Stimulated activated CD8-positive, alpha-beta memory T cell treated with anti-CD3 and anti-CD28 coated beads, Interleukin-4, amount 100 ng/mL, for 4 hours (primary cell): ENCODE measurements at regions not wholly inside any gene's neighbourhood (a gene's known extent, or its start where the extent isn't known, plus 50 kb on each side); places are given as distances from the start of the nearest gene placed in this dataset.

Experiments used
- DNase-seq, 2 donors: peaks; one replicate each; pipeline ENCODE4 v3.0.0-alpha.2; 2020; ENCODE audit warnings: low read depth in 2 of 2, low spot score in 1 of 2

DNA sequence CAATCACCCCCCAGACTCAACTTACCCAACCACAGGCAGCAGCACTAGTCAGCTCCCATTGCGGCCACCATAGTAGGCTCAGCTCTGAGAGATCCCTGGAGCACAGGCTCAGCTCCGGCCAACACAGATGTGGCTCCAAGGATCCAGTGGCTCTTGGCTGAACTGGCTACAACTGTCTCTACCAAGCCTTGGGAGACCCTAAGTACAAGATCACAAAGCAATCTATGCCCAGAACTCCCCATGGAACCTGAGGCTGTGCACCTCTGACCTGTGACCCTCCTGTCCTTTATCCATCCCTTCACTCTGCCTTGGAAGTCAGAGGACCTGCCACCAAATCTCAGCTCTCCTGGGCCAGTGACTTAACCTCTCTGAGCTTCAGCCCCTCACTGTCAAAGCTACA is 61.8 kb upstream of the GJB5 start:
- no peak for DNase-seq

DNA sequence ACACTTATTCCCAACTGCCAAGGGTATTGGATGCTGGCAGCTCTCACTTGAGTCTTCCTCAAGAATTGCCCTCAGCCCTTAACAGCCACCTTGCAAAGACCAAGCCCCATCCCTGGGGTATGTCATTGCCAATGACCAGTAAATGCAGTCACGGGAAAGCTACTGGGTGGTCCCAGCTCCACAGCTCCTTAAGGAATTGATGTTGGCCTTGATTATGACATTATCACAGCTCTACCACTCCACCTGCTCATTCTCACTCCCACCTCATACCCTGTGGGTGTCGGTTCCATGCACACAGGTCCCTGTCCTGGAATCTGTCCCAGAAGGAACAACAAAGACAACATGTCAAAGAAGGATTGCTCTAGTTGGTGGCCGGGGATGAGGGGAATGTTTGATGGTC is 60.5 kb upstream of the GJB5 start:
- DNase-seq, result no peak

DNA sequence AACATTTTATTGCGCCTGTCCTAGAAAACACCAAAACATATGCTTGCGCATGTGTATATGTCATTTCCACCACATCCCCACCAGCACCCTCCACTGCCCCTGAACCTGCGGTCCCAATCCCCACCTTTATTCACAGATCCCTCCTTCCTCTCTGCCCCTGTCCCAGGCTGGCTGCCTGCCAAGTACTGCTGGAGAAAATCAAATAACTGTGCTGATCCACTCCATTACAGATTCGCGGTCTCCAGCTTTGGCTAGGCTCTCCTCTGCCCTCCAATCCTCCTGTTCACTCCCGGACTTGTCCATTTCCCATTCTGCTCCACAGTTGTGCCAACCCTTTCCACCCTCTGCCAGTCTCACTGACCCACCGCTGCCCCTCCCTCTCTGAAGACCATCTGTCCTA is 59.3 kb upstream of the GJB5 start:
- DNase-seq, result no peak

DNA sequence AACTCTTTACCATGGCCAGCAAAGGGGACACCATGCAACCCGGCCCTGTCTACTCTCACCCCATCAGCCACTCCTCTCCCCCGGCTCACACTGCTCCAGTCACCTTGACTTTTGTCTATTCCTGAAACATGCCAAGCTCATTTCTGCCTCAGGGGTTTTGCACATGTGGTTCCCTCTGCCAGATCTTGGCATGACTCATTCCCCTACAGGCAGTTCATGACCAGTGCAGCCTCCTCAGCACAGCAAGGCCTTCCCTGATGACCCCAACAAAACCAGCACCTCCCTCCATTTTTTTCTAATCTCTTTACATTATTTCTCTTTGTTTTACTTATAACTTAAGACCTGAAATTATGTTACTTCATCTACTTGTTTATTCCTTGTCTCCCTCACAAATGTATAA is 58.6 kb upstream of the GJB5 start:
- DNase-seq, result no peak

DNA sequence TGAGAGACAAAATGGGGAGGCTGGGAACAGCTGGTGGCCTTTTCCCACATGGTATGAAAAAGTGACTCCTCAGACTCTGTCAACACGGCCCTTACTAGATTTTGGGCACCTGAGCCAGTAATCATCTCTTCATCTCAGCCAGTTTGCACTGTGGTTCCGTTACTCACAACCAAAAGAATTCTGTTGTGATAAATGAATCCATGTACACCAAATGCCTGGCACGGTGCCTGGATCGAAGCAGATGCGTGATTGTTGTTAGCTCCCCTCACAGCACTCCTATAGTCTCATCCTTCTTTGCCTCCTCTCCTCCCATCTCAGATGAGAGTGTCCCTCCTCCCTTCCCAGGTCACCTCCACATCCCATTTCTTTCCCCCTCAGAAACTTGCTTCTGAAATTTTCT is 57.9 kb upstream of the GJB5 start:
- no peak for DNase-seq

DNA sequence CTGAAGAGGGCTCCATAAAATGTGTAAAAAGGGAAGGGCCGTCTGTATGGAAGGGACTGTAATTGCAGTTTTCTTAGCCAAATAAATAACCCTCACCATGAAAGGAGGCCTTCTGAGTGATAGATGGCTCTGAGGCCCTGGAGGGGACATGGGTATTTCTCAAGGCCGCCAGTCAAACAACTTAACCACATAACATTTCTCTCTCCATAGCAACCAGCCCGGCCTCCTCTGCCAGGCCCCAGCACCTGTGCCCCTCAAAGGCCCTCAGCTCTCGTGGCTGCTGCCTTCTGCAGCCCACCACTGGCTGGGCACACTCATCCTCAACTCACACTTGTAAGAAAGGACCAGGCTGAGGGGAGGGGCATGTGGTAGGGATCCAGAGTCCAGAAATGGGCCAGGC is 57.0 kb upstream of the GJB5 start:
- no peak for DNase-seq

DNA sequence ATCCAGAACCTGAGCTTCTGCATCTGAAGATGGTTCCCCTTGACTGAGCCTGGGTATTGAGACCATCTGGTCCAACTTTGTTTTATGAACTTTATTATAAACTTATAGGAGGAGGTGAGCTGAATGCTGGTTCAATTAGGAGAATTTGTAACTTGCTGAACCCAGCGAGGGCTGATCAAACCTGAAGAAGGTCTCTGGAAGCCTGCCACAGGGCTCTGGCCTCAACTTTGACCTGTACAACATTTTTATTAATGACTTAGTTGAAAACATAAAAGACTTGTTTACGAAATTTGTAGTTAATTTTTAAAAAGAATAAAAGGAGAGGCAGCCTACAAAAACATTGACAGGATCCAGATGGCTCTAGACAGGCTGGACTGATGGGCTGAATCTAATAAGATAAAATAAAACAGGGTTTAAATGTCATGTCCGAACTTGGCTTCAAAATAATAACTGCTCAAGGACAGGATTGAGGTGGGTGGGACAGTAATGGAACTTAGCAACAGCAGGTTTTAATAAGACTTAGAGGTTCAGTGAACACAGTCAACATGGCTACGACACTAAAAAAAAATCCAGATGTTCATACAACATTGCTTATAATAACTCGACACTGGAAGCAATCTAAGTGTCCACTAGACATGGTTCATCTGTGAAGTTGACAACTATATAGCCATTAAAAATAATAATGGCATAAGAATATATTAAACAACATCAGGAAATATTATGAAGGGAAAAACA is 53.4 kb upstream of the GJB5 start:
- DNase-seq, result no peak
